Neural crest cell (in vitro differentiated cells): ENCODE measurements at regions not wholly inside any gene's neighbourhood (a gene's known extent, or its start where the extent isn't known, plus 50 kb on each side); places are given as distances from the start of the nearest gene placed in this dataset.
A peak's percentile ranks its signal among the peaks of the same experiment; 100 is the strongest.

ENCODE experiments used
- DNase-seq: peaks from one replicate; pipeline ENCODE4 v3.0.0; 2021; ENCODE audit warnings: low read depth, mixed read lengths, low spot score
- H3K27ac Mint-ChIP-seq: one replicate; pipeline ENCODE4 v1.8.0; 2021; ENCODE audit warnings: mild to moderate bottlenecking, mixed read lengths; ENCODE audit not compliant: unreplicated experiment
- H3K27me3 Mint-ChIP-seq: 2 replicates; pipeline ENCODE4 v1.8.0; 2021; ENCODE audit warnings: low read depth, mild to moderate bottlenecking, mixed read lengths
- H3K36me3 Mint-ChIP-seq: 2 replicates; pipeline ENCODE4 v1.8.0; 2021; ENCODE audit warnings: low read depth, mild to moderate bottlenecking, mixed read lengths
- H3K4me1 Mint-ChIP-seq: 2 replicates; pipeline ENCODE4 v1.8.0; 2021; ENCODE audit warnings: mixed read lengths
- H3K4me3 Mint-ChIP-seq: one replicate; pipeline ENCODE4 v1.8.0; 2021; ENCODE audit warnings: mild to moderate bottlenecking, mixed read lengths
- H3K9me3 Mint-ChIP-seq: 2 replicates; pipeline ENCODE4 v1.8.0; 2021; ENCODE audit warnings: mixed read lengths
- TF ChIP-seq, protein P1 (sequence below): fragments of 200-600 bp; sonication (generic); conservative IDR thresholded peaks from 2 replicates; pipeline ENCODE4 v1.5.0; 2021; ENCODE audit warnings: antibody characterized with exemption, mild to moderate bottlenecking

GRCh38 chr10:64537928-64538327, 1016.7 kb downstream of the REEP3 start:
- H3K4me1 Mint-ChIP-seq = peaks cover 32% of the 10 kb centered on the region
- TF ChIP-seq, protein P1, sequence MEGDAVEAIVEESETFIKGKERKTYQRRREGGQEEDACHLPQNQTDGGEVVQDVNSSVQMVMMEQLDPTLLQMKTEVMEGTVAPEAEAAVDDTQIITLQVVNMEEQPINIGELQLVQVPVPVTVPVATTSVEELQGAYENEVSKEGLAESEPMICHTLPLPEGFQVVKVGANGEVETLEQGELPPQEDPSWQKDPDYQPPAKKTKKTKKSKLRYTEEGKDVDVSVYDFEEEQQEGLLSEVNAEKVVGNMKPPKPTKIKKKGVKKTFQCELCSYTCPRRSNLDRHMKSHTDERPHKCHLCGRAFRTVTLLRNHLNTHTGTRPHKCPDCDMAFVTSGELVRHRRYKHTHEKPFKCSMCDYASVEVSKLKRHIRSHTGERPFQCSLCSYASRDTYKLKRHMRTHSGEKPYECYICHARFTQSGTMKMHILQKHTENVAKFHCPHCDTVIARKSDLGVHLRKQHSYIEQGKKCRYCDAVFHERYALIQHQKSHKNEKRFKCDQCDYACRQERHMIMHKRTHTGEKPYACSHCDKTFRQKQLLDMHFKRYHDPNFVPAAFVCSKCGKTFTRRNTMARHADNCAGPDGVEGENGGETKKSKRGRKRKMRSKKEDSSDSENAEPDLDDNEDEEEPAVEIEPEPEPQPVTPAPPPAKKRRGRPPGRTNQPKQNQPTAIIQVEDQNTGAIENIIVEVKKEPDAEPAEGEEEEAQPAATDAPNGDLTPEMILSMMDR = no peak
- H3K4me3 Mint-ChIP-seq = peak overlapping the region; percentile 23
- no peaks in the 10 kb centered on the region for H3K9me3 Mint-ChIP-seq
- H3K36me3 Mint-ChIP-seq = no peaks in the 10 kb centered on the region
- no peaks in the 10 kb centered on the region for H3K27me3 Mint-ChIP-seq
- peak overlapping the region; percentile 83 for H3K27ac Mint-ChIP-seq
- DNase-seq = no peak

DNA sequence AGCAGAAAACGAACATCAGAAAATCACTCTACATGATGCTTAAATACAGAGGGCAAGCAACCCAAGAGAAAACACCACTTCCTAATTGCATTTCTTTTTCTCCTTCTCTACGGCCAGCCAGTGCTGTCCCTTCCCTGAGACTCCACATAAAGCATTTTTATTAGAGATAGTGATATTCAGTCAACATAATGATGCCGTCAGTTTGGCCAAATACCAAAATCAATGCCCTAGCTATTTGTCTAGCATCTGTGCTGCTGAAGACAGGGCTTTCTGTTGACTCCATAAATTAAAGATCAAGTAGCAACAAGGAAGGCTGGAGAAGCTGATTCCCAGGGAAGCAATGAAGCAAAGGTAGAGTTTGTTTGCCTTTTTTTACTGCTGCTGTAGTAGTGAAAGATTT, 1024.9 kb downstream of the REEP3 start:
- TF ChIP-seq, protein P1 = no peak
- Mint-ChIP-seq H3K9me3 (no peaks in the 10 kb centered on the region), H3K36me3 (no peaks in the 10 kb centered on the region), H3K4me3 (no peak overlapping the region), H3K4me1 (peaks cover 16% of the 10 kb centered on the region), H3K27me3 (no peaks in the 10 kb centered on the region), H3K27ac (no peak overlapping the region)
- no peak for DNase-seq

GRCh38 chr10:64547168-64547567, 1026.0 kb downstream of the REEP3 start:
- TF ChIP-seq, protein P1 = no peak
- Mint-ChIP-seq H3K36me3 (no peaks in the 10 kb centered on the region), H3K4me1 (peaks cover 16% of the 10 kb centered on the region), H3K4me3 (no peak overlapping the region), H3K27ac (no peak overlapping the region), H3K27me3 (no peaks in the 10 kb centered on the region), H3K9me3 (peaks cover 1% of the 10 kb centered on the region)
- no peak for DNase-seq

- Mint-ChIP-seq H3K4me1 (peaks cover 15% of the 10 kb centered on the region), H3K9me3 (peaks cover 14% of the 10 kb centered on the region), H3K27ac (no peak overlapping the region), H3K27me3 (no peaks in the 10 kb centered on the region), H3K4me3 (no peak overlapping the region), H3K36me3 (no peaks in the 10 kb centered on the region)
- TF ChIP-seq, protein P1 = no peak
- no peak for DNase-seq
Measured at GRCh38 chr10:64555666-64556065, 1034.5 kb downstream of the REEP3 start.

- Mint-ChIP-seq H3K4me1 (peaks cover 15% of the 10 kb centered on the region), H3K27me3 (no peaks in the 10 kb centered on the region), H3K4me3 (no peak overlapping the region), H3K9me3 (peaks cover 13% of the 10 kb centered on the region), H3K36me3 (no peaks in the 10 kb centered on the region), H3K27ac (peak overlapping the region; percentile 31)
- DNase-seq = no peak
- TF ChIP-seq, protein P1 = no peak
Measured at GRCh38 chr10:64558094-64558835, 1037.1 kb downstream of the REEP3 start.
